IgD-negative memory B cell (primary cell): ENCODE measurements at regions not wholly inside any gene's neighbourhood (a gene's known extent, or its start where the extent isn't known, plus 50 kb on each side); places are given as distances from the start of the nearest gene placed in this dataset.
"Not testable (repeated sequence)": the region's sequence is repeated elsewhere in the genome, so short reads cannot be mapped to it uniquely, and the experiment has no call there.

Source experiments
- H3K27ac Mint-ChIP-seq, 3 donors: one replicate each; pipeline ENCODE4 v1.8.0; 2020 to 2022; ENCODE audit warnings: mild to moderate bottlenecking in 3 of 3, mixed read lengths in 3 of 3, moderate library complexity in 1 of 3
- H3K27me3 Mint-ChIP-seq: one replicate; pipeline ENCODE4 v1.8.0; 2021; ENCODE audit warnings: mixed read lengths
- H3K36me3 Mint-ChIP-seq: one replicate; pipeline ENCODE4 v1.8.0; 2020; ENCODE audit warnings: mild to moderate bottlenecking, mixed read lengths
- H3K4me1 Mint-ChIP-seq, 3 donors: one replicate each; pipeline ENCODE4 v1.8.0; 2020 to 2022; ENCODE audit warnings: mixed read lengths in 3 of 3, mild to moderate bottlenecking in 1 of 3
- H3K4me3 Mint-ChIP-seq, 4 donors: one replicate each; pipeline ENCODE4 v1.8.0; 2020 to 2022; ENCODE audit warnings: mild to moderate bottlenecking in 4 of 4, mixed read lengths in 4 of 4, moderate library complexity in 3 of 4
- H3K9me3 Mint-ChIP-seq, 3 donors: one replicate each; pipeline ENCODE4 v1.8.0; 2020 to 2021; ENCODE audit warnings: mixed read lengths in 3 of 3, mild to moderate bottlenecking in 1 of 3

GRCh38 chr21:27949093-27949492, 982.2 kb upstream of the ADAMTS5 start:
- H3K4me3 Mint-ChIP-seq, H3K4me1 Mint-ChIP-seq, H3K27me3 Mint-ChIP-seq, H3K9me3 Mint-ChIP-seq, H3K27ac Mint-ChIP-seq, H3K36me3 Mint-ChIP-seq: not testable (repeated sequence)

GRCh38 chr21:27930108-27930767, 963.4 kb upstream of the ADAMTS5 start:
- H3K27ac Mint-ChIP-seq, H3K4me3 Mint-ChIP-seq, H3K9me3 Mint-ChIP-seq, H3K4me1 Mint-ChIP-seq, H3K27me3 Mint-ChIP-seq, H3K36me3 Mint-ChIP-seq: not testable (repeated sequence)

- not testable (repeated sequence) for H3K4me1 Mint-ChIP-seq, H3K36me3 Mint-ChIP-seq, H3K4me3 Mint-ChIP-seq, H3K27ac Mint-ChIP-seq, H3K27me3 Mint-ChIP-seq, H3K9me3 Mint-ChIP-seq
Measured at GRCh38 chr21:27929179-27929578, 962.3 kb upstream of the ADAMTS5 start.

GRCh38 chr21:27928534-27929115, 961.7 kb upstream of the ADAMTS5 start:
- H3K4me1 Mint-ChIP-seq, H3K27ac Mint-ChIP-seq: not testable (repeated sequence)

GRCh38 chr21:27921421-27921820, 954.5 kb upstream of the ADAMTS5 start:
- not testable (repeated sequence) for H3K4me1 Mint-ChIP-seq, H3K27me3 Mint-ChIP-seq, H3K36me3 Mint-ChIP-seq, H3K9me3 Mint-ChIP-seq, H3K27ac Mint-ChIP-seq, H3K4me3 Mint-ChIP-seq

More at GRCh38 chr21:27928534-27929115, 961.7 kb upstream of the ADAMTS5 start:
- H3K27me3 Mint-ChIP-seq, H3K4me3 Mint-ChIP-seq, H3K36me3 Mint-ChIP-seq, H3K9me3 Mint-ChIP-seq: not testable (repeated sequence)

GRCh38 chr21:27917966-27918365, 951.1 kb upstream of the ADAMTS5 start:
- H3K4me1 Mint-ChIP-seq, H3K9me3 Mint-ChIP-seq, H3K27me3 Mint-ChIP-seq, H3K4me3 Mint-ChIP-seq, H3K27ac Mint-ChIP-seq, H3K36me3 Mint-ChIP-seq: not testable (repeated sequence)

- not testable (repeated sequence) for H3K4me3 Mint-ChIP-seq, H3K9me3 Mint-ChIP-seq, H3K27me3 Mint-ChIP-seq, H3K36me3 Mint-ChIP-seq, H3K27ac Mint-ChIP-seq, H3K4me1 Mint-ChIP-seq
Measured at GRCh38 chr21:27916326-27916725, 949.4 kb upstream of the ADAMTS5 start.

GRCh38 chr21:27912133-27912532, 945.2 kb upstream of the ADAMTS5 start:
- not testable (repeated sequence) for H3K27me3 Mint-ChIP-seq, H3K4me3 Mint-ChIP-seq, H3K4me1 Mint-ChIP-seq, H3K27ac Mint-ChIP-seq, H3K36me3 Mint-ChIP-seq, H3K9me3 Mint-ChIP-seq

- H3K27ac Mint-ChIP-seq, H3K4me1 Mint-ChIP-seq, H3K9me3 Mint-ChIP-seq, H3K36me3 Mint-ChIP-seq, H3K4me3 Mint-ChIP-seq, H3K27me3 Mint-ChIP-seq: not testable (repeated sequence)
Measured at GRCh38 chr21:27909487-27909886, 942.6 kb upstream of the ADAMTS5 start.

- H3K27ac Mint-ChIP-seq, H3K4me1 Mint-ChIP-seq, H3K27me3 Mint-ChIP-seq, H3K36me3 Mint-ChIP-seq, H3K4me3 Mint-ChIP-seq, H3K9me3 Mint-ChIP-seq: not testable (repeated sequence)
Measured at GRCh38 chr21:27908816-27909215, 941.9 kb upstream of the ADAMTS5 start.

- not testable (repeated sequence) for H3K36me3 Mint-ChIP-seq, H3K27ac Mint-ChIP-seq, H3K4me1 Mint-ChIP-seq, H3K4me3 Mint-ChIP-seq, H3K9me3 Mint-ChIP-seq, H3K27me3 Mint-ChIP-seq
Measured at GRCh38 chr21:27902904-27903303, 936.0 kb upstream of the ADAMTS5 start.

GRCh38 chr21:27893619-27894018, 926.7 kb upstream of the ADAMTS5 start:
- not testable (repeated sequence) for H3K9me3 Mint-ChIP-seq, H3K36me3 Mint-ChIP-seq, H3K4me3 Mint-ChIP-seq, H3K27me3 Mint-ChIP-seq, H3K4me1 Mint-ChIP-seq, H3K27ac Mint-ChIP-seq

- H3K27me3 Mint-ChIP-seq, H3K36me3 Mint-ChIP-seq, H3K9me3 Mint-ChIP-seq, H3K4me3 Mint-ChIP-seq, H3K4me1 Mint-ChIP-seq, H3K27ac Mint-ChIP-seq: not testable (repeated sequence)
Measured at GRCh38 chr21:27891495-27891894, 924.6 kb upstream of the ADAMTS5 start.

GRCh38 chr21:27887808-27888455, 921.0 kb upstream of the ADAMTS5 start:
- H3K4me1 Mint-ChIP-seq, H3K27ac Mint-ChIP-seq, H3K4me3 Mint-ChIP-seq, H3K9me3 Mint-ChIP-seq, H3K27me3 Mint-ChIP-seq, H3K36me3 Mint-ChIP-seq: not testable (repeated sequence)

GRCh38 chr21:27885296-27885711, 918.4 kb upstream of the ADAMTS5 start:
- Mint-ChIP-seq H3K4me1 (no peaks in the 10 kb centered on the region), H3K4me3 (no peak overlapping the region), H3K27ac (no peak overlapping the region), H3K27me3 (no peaks in the 10 kb centered on the region), H3K9me3 (peaks cover 0 to 8% (median 3%) of the 10 kb centered on the region in 3 donors), H3K36me3 (no peaks in the 10 kb centered on the region)

GRCh38 chr21:27881331-27881730, 914.4 kb upstream of the ADAMTS5 start:
- not testable (repeated sequence) for H3K36me3 Mint-ChIP-seq, H3K4me1 Mint-ChIP-seq, H3K27ac Mint-ChIP-seq, H3K27me3 Mint-ChIP-seq, H3K4me3 Mint-ChIP-seq, H3K9me3 Mint-ChIP-seq
